Neural cell (in vitro differentiated cells): ENCODE measurements at regions not wholly inside any gene's neighbourhood (a gene's known extent, or its start where the extent isn't known, plus 50 kb on each side); places are given as distances from the start of the nearest gene placed in this dataset.

Source experiments
- H2AFZ ChIP-seq: fragments of 200-600, 300-800 bp; sonication (generic), shearing (Covaris generic); 2 replicates; pipeline ENCODE4 v1.6.0; 2014; ENCODE audit warnings: low read depth, mild to moderate bottlenecking, antibody characterized with exemption, low read length, moderate library complexity
- H3F3A ChIP-seq: fragments of 200-600 bp; shearing (Covaris generic); 2 replicates; pipeline ENCODE4 v1.6.1; 2016; ENCODE audit warnings: mild to moderate bottlenecking, moderate library complexity, mixed read lengths, antibody characterized with exemption, low read length; ENCODE audit not compliant: insufficient read depth, poor library complexity, severe bottlenecking
- H3K27ac ChIP-seq: fragments of 200-600, 300-800 bp; sonication (generic), shearing (Covaris generic); 2 replicates; pipeline ENCODE4 v1.5.1; 2014; ENCODE audit warnings: mild to moderate bottlenecking, low read length, moderate library complexity
- H3K27me3 ChIP-seq: fragments of 300-800, 200-600 bp; sonication (generic), shearing (Covaris generic); 2 replicates; pipeline ENCODE4 v1.6.0; 2014; ENCODE audit warnings: mild to moderate bottlenecking, low read depth, low read length, moderate library complexity; ENCODE audit not compliant: insufficient read depth
- H3K36me3 ChIP-seq: fragments of 300-800, 200-600 bp; sonication (generic), shearing (Covaris generic); 2 replicates; pipeline ENCODE4 v1.5.1; 2014; ENCODE audit warnings: mild to moderate bottlenecking, antibody characterized with exemption, low read length, moderate library complexity; ENCODE audit not compliant: insufficient read depth
- H3K4me2 ChIP-seq: fragments of 300-800, 200-600 bp; sonication (generic), shearing (Covaris generic); 2 replicates; pipeline ENCODE4 v1.6.0; 2014; ENCODE audit warnings: mild to moderate bottlenecking, low read length
- H3K4me3 ChIP-seq: fragments of 300-800, 200-600 bp; sonication (generic), shearing (Covaris generic); 2 replicates; pipeline ENCODE4 v1.5.1; 2014; ENCODE audit warnings: mild to moderate bottlenecking, low read length, moderate library complexity
- H3K79me2 ChIP-seq: fragments of 200-600 bp; shearing (Covaris generic); replicated peaks from 2 replicates; pipeline ENCODE4 v1.6.0; 2014; ENCODE audit warnings: mild to moderate bottlenecking, low read length, moderate library complexity; ENCODE audit not compliant: insufficient read depth
- H3K9ac ChIP-seq: fragments of 300-800, 200-600 bp; sonication (generic), shearing (Covaris generic); 2 replicates; pipeline ENCODE4 v1.6.1; 2016; ENCODE audit warnings: mild to moderate bottlenecking, low read length, mixed read lengths
- H3K9me2 ChIP-seq: fragments of 200-600 bp; shearing (Covaris generic); 2 replicates; pipeline ENCODE4 v1.6.1; 2016; ENCODE audit warnings: mild to moderate bottlenecking, low read length, mixed read lengths; ENCODE audit not compliant: insufficient read depth
- H3K9me3 ChIP-seq: fragments of 200-600, 300-800 bp; sonication (generic), shearing (Covaris generic); 2 replicates; pipeline ENCODE4 v1.6.1; 2016; ENCODE audit warnings: mild to moderate bottlenecking, mixed run types, low read length, moderate library complexity, mixed read lengths
- H4K20me1 ChIP-seq: fragments of 200-600 bp; shearing (Covaris generic); 2 replicates; pipeline ENCODE4 v1.6.1; 2016; ENCODE audit warnings: mild to moderate bottlenecking, mixed run types; ENCODE audit not compliant: insufficient read depth
- CTCF ChIP-seq: fragments of 450-650 bp; IDR thresholded peaks from 2 replicates; pipeline ENCODE4 v1.5.1; 2014; ENCODE audit warnings: antibody characterized with exemption, mild to moderate bottlenecking, moderate library complexity; ENCODE audit not compliant: poor library complexity, severe bottlenecking
- EP300 ChIP-seq: fragments of 450-650 bp; conservative IDR thresholded peaks from 2 replicates; pipeline ENCODE4 v1.6.1; 2014; ENCODE audit warnings: antibody characterized with exemption, mild to moderate bottlenecking, moderate library complexity; ENCODE audit not compliant: poor library complexity, severe bottlenecking
- EZH2 ChIP-seq: fragments of 200-600, 300-800 bp; shearing (Covaris generic), sonication (generic); IDR thresholded peaks from 2 replicates; pipeline ENCODE4 v1.6.1; 2014; ENCODE audit warnings: antibody characterized with exemption, low read length, borderline replicate concordance, mild to moderate bottlenecking; ENCODE audit not compliant: insufficient read depth, poor library complexity, severe bottlenecking
- MXI1 ChIP-seq: fragments of 450-650 bp; conservative IDR thresholded peaks from 2 replicates; pipeline ENCODE4 v1.6.1; 2014; ENCODE audit warnings: antibody characterized with exemption, mild to moderate bottlenecking; ENCODE audit not compliant: poor library complexity, severe bottlenecking
- POLR2AphosphoS5 ChIP-seq: IDR thresholded peaks from 2 replicates; pipeline ENCODE4 v1.6.1; 2012
- RAD21 ChIP-seq: fragments of 450-650 bp; conservative IDR thresholded peaks from 2 replicates; pipeline ENCODE4 v1.6.1; 2014; ENCODE audit warnings: antibody characterized with exemption, mild to moderate bottlenecking, moderate library complexity
- REST ChIP-seq: IDR thresholded peaks from 2 replicates; pipeline ENCODE4 v1.6.1; 2012; ENCODE audit warnings: borderline replicate concordance
- SMC3 ChIP-seq: fragments of 450-650 bp; conservative IDR thresholded peaks from 2 replicates; pipeline ENCODE4 v1.6.1; 2014; ENCODE audit warnings: antibody characterized with exemption, mild to moderate bottlenecking, moderate library complexity; ENCODE audit not compliant: poor library complexity
- TAF1 ChIP-seq: IDR thresholded peaks from 2 replicates; pipeline ENCODE4 v1.6.1; 2012; ENCODE audit warnings: low read depth

- Histone ChIP-seq H3K79me2 (no peaks in the 10 kb centered on the region), H3K9me3 (no peaks in the 10 kb centered on the region), H2AFZ (no peak overlapping the region), H3K36me3 (no peaks in the 10 kb centered on the region), H3K9ac (no peak overlapping the region), H3K4me3 (no peak overlapping the region), H3K4me2 (no peak overlapping the region), H3F3A (no peaks in the 10 kb centered on the region), H3K27me3 (no peaks in the 10 kb centered on the region), H3K27ac (no peak overlapping the region), H3K9me2 (no peaks in the 10 kb centered on the region), H4K20me1 (no peaks in the 10 kb centered on the region)
- TF ChIP-seq EP300, result no peak
- TF ChIP-seq CTCF, result no peak
- no peak for TF ChIP-seq EZH2
- no peak for TF ChIP-seq MXI1
- TF ChIP-seq POLR2AphosphoS5, result no peak
- TF ChIP-seq REST, result no peak
- TF ChIP-seq RAD21, result no peak
- TF ChIP-seq SMC3, result no peak
- TF ChIP-seq TAF1, result no peak
These were observed 1236.3 kb upstream of the ACVR2A start for GRCh38 chr2:146608490-146608889.

GRCh38 chr2:146604521-146604920 is 1240.3 kb upstream of the ACVR2A start:
- Histone ChIP-seq H3F3A (no peaks in the 10 kb centered on the region), H4K20me1 (no peaks in the 10 kb centered on the region), H3K79me2 (no peaks in the 10 kb centered on the region), H3K27ac (no peak overlapping the region), H2AFZ (no peak overlapping the region), H3K27me3 (no peaks in the 10 kb centered on the region), H3K4me3 (no peak overlapping the region), H3K4me2 (no peak overlapping the region), H3K9me2 (no peaks in the 10 kb centered on the region), H3K9ac (no peak overlapping the region), H3K9me3 (no peaks in the 10 kb centered on the region), H3K36me3 (no peaks in the 10 kb centered on the region)
- TF ChIP-seq REST (no peak), EP300 (no peak), TAF1 (no peak), CTCF (no peak), POLR2AphosphoS5 (no peak), MXI1 (no peak), SMC3 (no peak), EZH2 (no peak), RAD21 (no peak)
